GM21717 (cell line): ENCODE measurements at regions not wholly inside any gene's neighbourhood (a gene's known extent, or its start where the extent isn't known, plus 50 kb on each side); places are given as distances from the start of the nearest gene placed in this dataset.
A peak's percentile ranks its signal among the peaks of the same experiment; 100 is the strongest.

ENCODE experiments used
- ATAC-seq: cut with Tn5 transposase; IDR thresholded peaks from one replicate; pipeline ENCODE4 v1.9.1; 2021; ENCODE audit warnings: mild to moderate bottlenecking, moderate library complexity; ENCODE audit not compliant: unreplicated experiment

GRCh38 chr4:74610491-74610890 lies 165.6 kb downstream of the AREG start:
- ATAC-seq: no peak

GRCh38 chr4:74612837-74613236 lies 167.9 kb downstream of the AREG start:
- no peak for ATAC-seq

- ATAC-seq: no peak
Observed at GRCh38 chr4:74613266-74613665, 168.3 kb downstream of the AREG start.

GRCh38 chr4:74615411-74615810 lies 170.5 kb downstream of the AREG start:
- no peak for ATAC-seq

- no peak for ATAC-seq
Observed at GRCh38 chr4:74618166-74618565, 173.2 kb downstream of the AREG start.

GRCh38 chr4:74618659-74619058 lies 173.7 kb downstream of the AREG start:
- ATAC-seq: no peak

- ATAC-seq: no peak
Observed at GRCh38 chr4:74619931-74620702, 174.2 kb downstream of the BTC start.

GRCh38 chr4:74621616-74622015 lies 172.7 kb downstream of the BTC start:
- ATAC-seq: no peak

GRCh38 chr4:74623041-74623440 lies 171.3 kb downstream of the BTC start:
- ATAC-seq: peak; percentile 83

- no peak for ATAC-seq
Observed at GRCh38 chr4:74624351-74625151, 169.8 kb downstream of the BTC start.

GRCh38 chr4:74625981-74626380 lies 168.3 kb downstream of the BTC start:
- no peak for ATAC-seq

- ATAC-seq: no peak
Observed at GRCh38 chr4:74627093-74627492, 167.2 kb downstream of the BTC start.

- no peak for ATAC-seq
Observed at GRCh38 chr4:74627504-74627903, 166.8 kb downstream of the BTC start.

GRCh38 chr4:74628852-74629620 lies 165.3 kb downstream of the BTC start:
- ATAC-seq: peak; percentile 56

- no peak for ATAC-seq
Observed at GRCh38 chr4:74630551-74630950, 163.8 kb downstream of the BTC start.

GRCh38 chr4:74631338-74631737 lies 163.0 kb downstream of the BTC start:
- ATAC-seq: no peak

- ATAC-seq: no peak
Observed at GRCh38 chr4:74631988-74632387, 162.3 kb downstream of the BTC start.

GRCh38 chr4:74632634-74633033 lies 161.7 kb downstream of the BTC start:
- ATAC-seq: no peak

- no peak for ATAC-seq
Observed at GRCh38 chr4:74635074-74635473, 159.2 kb downstream of the BTC start.

- no peak for ATAC-seq
Observed at GRCh38 chr4:74635490-74636123, 158.7 kb downstream of the BTC start.

GRCh38 chr4:74638001-74638400 lies 156.3 kb downstream of the BTC start:
- no peak for ATAC-seq
